Neural cell (in vitro differentiated cells): ENCODE measurements at regions not wholly inside any gene's neighbourhood (a gene's known extent, or its start where the extent isn't known, plus 50 kb on each side); places are given as distances from the start of the nearest gene placed in this dataset.

Experiments used
- H2AFZ ChIP-seq: fragments of 200-600, 300-800 bp; sonication (generic), shearing (Covaris generic); 2 replicates; pipeline ENCODE4 v1.6.0; 2014; ENCODE audit warnings: low read depth, mild to moderate bottlenecking, antibody characterized with exemption, low read length, moderate library complexity
- H3F3A ChIP-seq: fragments of 200-600 bp; shearing (Covaris generic); 2 replicates; pipeline ENCODE4 v1.6.1; 2016; ENCODE audit warnings: mild to moderate bottlenecking, moderate library complexity, mixed read lengths, antibody characterized with exemption, low read length; ENCODE audit not compliant: insufficient read depth, poor library complexity, severe bottlenecking
- H3K27ac ChIP-seq: fragments of 200-600, 300-800 bp; sonication (generic), shearing (Covaris generic); 2 replicates; pipeline ENCODE4 v1.5.1; 2014; ENCODE audit warnings: mild to moderate bottlenecking, low read length, moderate library complexity
- H3K27me3 ChIP-seq: fragments of 300-800, 200-600 bp; sonication (generic), shearing (Covaris generic); 2 replicates; pipeline ENCODE4 v1.6.0; 2014; ENCODE audit warnings: mild to moderate bottlenecking, low read depth, low read length, moderate library complexity; ENCODE audit not compliant: insufficient read depth
- H3K36me3 ChIP-seq: fragments of 300-800, 200-600 bp; sonication (generic), shearing (Covaris generic); 2 replicates; pipeline ENCODE4 v1.5.1; 2014; ENCODE audit warnings: mild to moderate bottlenecking, antibody characterized with exemption, low read length, moderate library complexity; ENCODE audit not compliant: insufficient read depth
- H3K4me2 ChIP-seq: fragments of 300-800, 200-600 bp; sonication (generic), shearing (Covaris generic); 2 replicates; pipeline ENCODE4 v1.6.0; 2014; ENCODE audit warnings: mild to moderate bottlenecking, low read length
- H3K4me3 ChIP-seq: fragments of 300-800, 200-600 bp; sonication (generic), shearing (Covaris generic); 2 replicates; pipeline ENCODE4 v1.5.1; 2014; ENCODE audit warnings: mild to moderate bottlenecking, low read length, moderate library complexity
- H3K79me2 ChIP-seq: fragments of 200-600 bp; shearing (Covaris generic); replicated peaks from 2 replicates; pipeline ENCODE4 v1.6.0; 2014; ENCODE audit warnings: mild to moderate bottlenecking, low read length, moderate library complexity; ENCODE audit not compliant: insufficient read depth
- H3K9ac ChIP-seq: fragments of 300-800, 200-600 bp; sonication (generic), shearing (Covaris generic); 2 replicates; pipeline ENCODE4 v1.6.1; 2016; ENCODE audit warnings: mild to moderate bottlenecking, low read length, mixed read lengths
- H3K9me2 ChIP-seq: fragments of 200-600 bp; shearing (Covaris generic); 2 replicates; pipeline ENCODE4 v1.6.1; 2016; ENCODE audit warnings: mild to moderate bottlenecking, low read length, mixed read lengths; ENCODE audit not compliant: insufficient read depth
- H3K9me3 ChIP-seq: fragments of 200-600, 300-800 bp; sonication (generic), shearing (Covaris generic); 2 replicates; pipeline ENCODE4 v1.6.1; 2016; ENCODE audit warnings: mild to moderate bottlenecking, mixed run types, low read length, moderate library complexity, mixed read lengths
- H4K20me1 ChIP-seq: fragments of 200-600 bp; shearing (Covaris generic); 2 replicates; pipeline ENCODE4 v1.6.1; 2016; ENCODE audit warnings: mild to moderate bottlenecking, mixed run types; ENCODE audit not compliant: insufficient read depth
- CTCF ChIP-seq: fragments of 450-650 bp; IDR thresholded peaks from 2 replicates; pipeline ENCODE4 v1.5.1; 2014; ENCODE audit warnings: antibody characterized with exemption, mild to moderate bottlenecking, moderate library complexity; ENCODE audit not compliant: poor library complexity, severe bottlenecking
- EP300 ChIP-seq: fragments of 450-650 bp; conservative IDR thresholded peaks from 2 replicates; pipeline ENCODE4 v1.6.1; 2014; ENCODE audit warnings: antibody characterized with exemption, mild to moderate bottlenecking, moderate library complexity; ENCODE audit not compliant: poor library complexity, severe bottlenecking
- EZH2 ChIP-seq: fragments of 200-600, 300-800 bp; shearing (Covaris generic), sonication (generic); IDR thresholded peaks from 2 replicates; pipeline ENCODE4 v1.6.1; 2014; ENCODE audit warnings: antibody characterized with exemption, low read length, borderline replicate concordance, mild to moderate bottlenecking; ENCODE audit not compliant: insufficient read depth, poor library complexity, severe bottlenecking
- MXI1 ChIP-seq: fragments of 450-650 bp; conservative IDR thresholded peaks from 2 replicates; pipeline ENCODE4 v1.6.1; 2014; ENCODE audit warnings: antibody characterized with exemption, mild to moderate bottlenecking; ENCODE audit not compliant: poor library complexity, severe bottlenecking
- POLR2AphosphoS5 ChIP-seq: IDR thresholded peaks from 2 replicates; pipeline ENCODE4 v1.6.1; 2012
- RAD21 ChIP-seq: fragments of 450-650 bp; conservative IDR thresholded peaks from 2 replicates; pipeline ENCODE4 v1.6.1; 2014; ENCODE audit warnings: antibody characterized with exemption, mild to moderate bottlenecking, moderate library complexity
- REST ChIP-seq: IDR thresholded peaks from 2 replicates; pipeline ENCODE4 v1.6.1; 2012; ENCODE audit warnings: borderline replicate concordance
- SMC3 ChIP-seq: fragments of 450-650 bp; conservative IDR thresholded peaks from 2 replicates; pipeline ENCODE4 v1.6.1; 2014; ENCODE audit warnings: antibody characterized with exemption, mild to moderate bottlenecking, moderate library complexity; ENCODE audit not compliant: poor library complexity
- TAF1 ChIP-seq: IDR thresholded peaks from 2 replicates; pipeline ENCODE4 v1.6.1; 2012; ENCODE audit warnings: low read depth

GRCh38 chr2:111691164-111691875, 192.7 kb downstream of the ANAPC1 start:
- peaks cover 9% of the 10 kb centered on the region for H3K9me3 ChIP-seq
- H3K9me2 ChIP-seq = no peaks in the 10 kb centered on the region
- H3F3A ChIP-seq = no peaks in the 10 kb centered on the region
- H3K4me2 ChIP-seq = no peak overlapping the region
- H3K27ac ChIP-seq = no peak overlapping the region
- H3K9ac ChIP-seq = no peak overlapping the region
- TF ChIP-seq POLR2AphosphoS5 (no peak), EZH2 (no peak), CTCF (no peak), RAD21 (no peak), SMC3 (no peak), EP300 (no peak), TAF1 (no peak), REST (no peak), MXI1 (no peak)
- no peak overlapping the region for H2AFZ ChIP-seq
- H3K36me3 ChIP-seq = no peaks in the 10 kb centered on the region
- no peaks in the 10 kb centered on the region for H3K27me3 ChIP-seq
- no peak overlapping the region for H3K4me3 ChIP-seq
- no peaks in the 10 kb centered on the region for H3K79me2 ChIP-seq
- no peaks in the 10 kb centered on the region for H4K20me1 ChIP-seq

- H3K27ac ChIP-seq = no peak overlapping the region
- H3K79me2 ChIP-seq = no peaks in the 10 kb centered on the region
- H3K9me3 ChIP-seq = peaks cover 9% of the 10 kb centered on the region
- no peak for TF ChIP-seq SMC3
- TF ChIP-seq POLR2AphosphoS5 = no peak
- no peak for TF ChIP-seq TAF1
- TF ChIP-seq EP300 = no peak
- no peak for TF ChIP-seq CTCF
- TF ChIP-seq EZH2 = no peak
- TF ChIP-seq MXI1 = no peak
- no peak for TF ChIP-seq REST
- TF ChIP-seq RAD21 = no peak
- H3K36me3 ChIP-seq = no peaks in the 10 kb centered on the region
- H3F3A ChIP-seq = no peaks in the 10 kb centered on the region
- H3K27me3 ChIP-seq = no peaks in the 10 kb centered on the region
- H3K9me2 ChIP-seq = no peaks in the 10 kb centered on the region
- H4K20me1 ChIP-seq = no peaks in the 10 kb centered on the region
- H3K4me2 ChIP-seq = no peak overlapping the region
- no peak overlapping the region for H2AFZ ChIP-seq
- no peak overlapping the region for H3K4me3 ChIP-seq
- no peak overlapping the region for H3K9ac ChIP-seq
Measured at GRCh38 chr2:111692311-111692710, 191.7 kb downstream of the ANAPC1 start.
